IPS-NIHi11 (cell line): ENCODE measurements at regions not wholly inside any gene's neighbourhood (a gene's known extent, or its start where the extent isn't known, plus 50 kb on each side); places are given as distances from the start of the nearest gene placed in this dataset.
"Not testable (repeated sequence)": the region's sequence is repeated elsewhere in the genome, so short reads cannot be mapped to it uniquely, and the experiment has no call there.

Experiments used
- DNase-seq: peaks from one replicate; pipeline ENCODE4 v3.0.0; 2012; ENCODE audit warnings: mixed read lengths, low spot score

DNA sequence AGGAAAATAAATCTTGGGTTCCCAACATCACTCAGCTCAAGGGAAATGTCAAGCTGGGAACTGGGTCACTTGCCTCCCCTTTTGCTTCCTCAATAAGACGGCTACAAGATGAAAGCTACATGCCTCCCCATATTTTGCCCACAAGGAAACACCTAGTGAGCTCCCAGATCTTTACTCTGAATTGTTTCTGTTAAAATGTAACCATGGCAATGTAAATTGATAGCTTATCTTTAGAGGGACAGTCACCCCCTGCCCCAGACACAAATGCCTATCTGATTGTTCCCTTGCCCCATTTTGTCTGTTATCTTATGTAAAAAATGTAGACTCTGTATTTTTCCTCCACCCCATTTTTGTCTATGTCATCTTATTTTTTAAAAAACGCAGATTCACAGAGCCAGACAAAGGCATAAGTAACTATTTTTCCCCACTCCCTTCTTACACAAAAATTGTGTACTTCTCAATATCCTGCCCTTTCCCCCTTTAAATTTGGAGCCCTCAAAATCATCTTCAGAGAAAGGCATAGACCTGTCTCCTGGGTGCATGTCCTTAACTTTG is 288.7 kb upstream of the ERCC4 start:
- no peak for DNase-seq

DNA sequence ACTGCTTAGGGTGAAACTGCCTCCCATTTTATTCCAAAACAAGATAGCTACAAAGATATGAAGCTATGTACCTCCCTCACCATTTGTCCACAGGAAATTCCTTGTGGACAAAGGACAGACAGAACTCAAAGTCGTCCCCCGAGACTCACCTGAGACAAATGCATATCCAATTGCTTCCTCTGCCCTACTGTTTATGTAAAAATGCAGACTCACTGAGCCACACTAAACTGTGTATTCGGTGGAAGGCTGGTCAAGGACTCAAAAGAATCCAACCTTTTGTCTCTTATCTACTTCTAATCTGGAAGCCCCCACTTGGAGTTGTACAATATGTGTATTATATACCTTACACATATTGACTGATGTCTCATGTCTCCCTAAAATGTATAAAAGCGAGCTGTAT is 288.0 kb upstream of the ERCC4 start:
- no peak for DNase-seq

DNA sequence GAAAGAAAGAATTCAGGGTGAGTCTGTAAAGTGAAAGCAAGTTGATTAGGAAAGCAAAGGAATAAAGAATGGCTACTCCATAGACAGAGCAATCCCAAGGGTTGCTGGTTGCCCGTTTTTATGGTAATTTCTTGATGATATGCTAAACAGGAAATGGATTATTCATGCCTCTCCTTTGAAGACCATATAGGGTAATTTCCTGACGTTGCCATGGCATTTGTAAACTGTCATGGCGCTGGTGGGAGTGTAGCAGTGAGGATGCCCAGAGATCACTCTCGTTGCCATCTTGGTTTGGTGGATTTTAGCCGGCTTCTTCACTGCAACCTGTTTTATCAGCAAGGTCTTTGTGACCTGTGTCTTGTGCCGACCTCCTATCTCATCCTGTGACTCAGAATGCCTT is 287.4 kb upstream of the ERCC4 start:
- DNase-seq = not testable (repeated sequence)

DNA sequence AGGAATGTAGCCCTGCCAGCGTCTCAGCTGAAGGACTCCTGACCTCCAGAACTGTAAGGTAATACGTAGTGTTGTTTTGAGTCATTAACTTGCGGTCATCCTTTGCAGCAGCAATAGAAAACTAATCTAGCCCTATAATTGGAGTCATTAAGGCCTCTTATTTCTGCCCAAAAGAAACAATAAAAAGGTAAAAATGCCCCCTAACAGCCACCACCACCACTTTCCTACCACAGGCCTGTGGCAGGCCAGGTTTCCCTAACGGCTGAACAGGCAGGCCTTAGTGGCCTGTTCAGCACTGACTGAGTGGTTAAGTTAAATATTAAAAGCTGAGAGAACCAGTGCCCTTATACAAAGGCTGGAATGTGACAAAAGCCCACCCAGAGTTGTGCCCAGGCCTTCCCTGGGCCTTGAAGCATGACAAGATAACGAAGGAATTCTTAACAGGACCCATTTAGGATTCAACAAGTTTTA is 286.5 kb upstream of the ERCC4 start:
- no peak for DNase-seq

DNA sequence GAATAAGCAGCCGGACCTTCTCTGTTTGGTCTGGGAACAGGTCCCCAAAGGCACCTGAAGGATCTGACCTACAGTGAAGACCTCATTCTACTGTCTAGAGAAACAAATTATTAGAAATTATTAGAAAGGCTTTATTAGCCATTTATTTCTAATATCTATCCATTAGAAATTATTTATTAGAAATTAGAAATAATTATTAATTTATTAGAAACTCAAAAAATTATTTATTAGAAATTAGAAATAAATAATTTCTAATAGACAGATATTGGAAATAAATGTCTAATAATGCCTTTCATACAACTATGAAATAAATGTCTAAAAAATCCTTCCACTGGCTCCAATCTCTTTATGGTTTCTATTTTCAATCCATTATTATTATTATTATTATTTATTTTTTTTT is 285.7 kb upstream of the ERCC4 start:
- DNase-seq = no peak

DNA sequence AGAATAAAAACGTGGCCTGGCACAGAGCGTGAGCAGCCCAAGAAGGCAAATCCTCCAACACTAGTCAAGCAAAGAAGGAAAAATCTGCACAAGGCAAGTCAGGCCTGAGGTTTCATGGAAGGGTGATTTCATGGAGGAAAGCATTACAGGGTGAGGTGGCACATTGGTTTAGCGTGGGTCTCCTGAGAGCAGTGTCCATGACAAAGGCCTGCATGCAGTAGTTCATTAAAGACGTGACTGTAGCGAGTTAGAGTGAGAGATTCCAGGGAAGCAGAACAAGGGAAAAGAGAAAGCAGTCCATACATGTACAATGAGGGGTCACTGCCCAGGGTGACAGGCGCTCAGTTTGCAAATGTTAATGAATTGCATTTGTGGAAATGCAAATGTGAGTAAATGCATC is 285.0 kb upstream of the ERCC4 start:
- no peak for DNase-seq

DNA sequence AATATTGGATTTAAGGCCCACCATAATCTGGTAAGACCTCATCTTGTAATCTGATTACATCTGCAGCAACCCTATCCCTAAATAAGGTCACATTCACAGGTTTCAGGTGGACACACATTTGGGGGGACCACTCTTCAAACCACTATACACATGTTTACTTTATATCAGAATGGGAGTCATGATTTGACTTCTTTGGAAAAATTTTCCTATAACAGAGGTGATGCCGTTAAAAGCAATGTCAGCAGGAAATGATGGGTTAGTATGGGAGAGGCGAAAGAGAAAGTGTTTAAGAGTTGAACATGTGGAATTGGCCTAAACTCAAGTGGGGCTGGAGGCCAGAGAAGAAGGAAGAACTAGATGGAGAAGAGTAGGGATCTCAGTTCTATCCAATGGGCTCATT is 281.7 kb upstream of the ERCC4 start:
- no peak for DNase-seq

DNA sequence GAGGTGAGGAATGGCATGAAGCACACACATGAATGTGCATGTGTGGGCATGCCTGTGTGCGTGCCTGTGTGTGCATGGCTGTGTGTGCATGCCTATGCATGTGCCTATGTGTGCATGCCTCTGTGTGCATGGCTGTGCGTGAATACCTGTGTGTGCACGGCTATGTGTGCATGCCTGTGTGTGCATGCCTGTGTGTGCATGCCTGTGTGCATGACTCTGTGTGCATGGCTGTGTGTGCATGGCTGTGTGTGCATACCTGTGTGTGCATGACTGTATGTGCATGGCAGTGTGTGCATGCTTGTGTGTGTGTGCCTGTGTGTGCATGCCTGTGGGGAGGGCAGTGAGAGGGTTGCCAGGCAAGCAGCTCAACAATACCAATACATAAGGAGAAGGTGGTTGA is 276.5 kb upstream of the ERCC4 start:
- no peak for DNase-seq

DNA sequence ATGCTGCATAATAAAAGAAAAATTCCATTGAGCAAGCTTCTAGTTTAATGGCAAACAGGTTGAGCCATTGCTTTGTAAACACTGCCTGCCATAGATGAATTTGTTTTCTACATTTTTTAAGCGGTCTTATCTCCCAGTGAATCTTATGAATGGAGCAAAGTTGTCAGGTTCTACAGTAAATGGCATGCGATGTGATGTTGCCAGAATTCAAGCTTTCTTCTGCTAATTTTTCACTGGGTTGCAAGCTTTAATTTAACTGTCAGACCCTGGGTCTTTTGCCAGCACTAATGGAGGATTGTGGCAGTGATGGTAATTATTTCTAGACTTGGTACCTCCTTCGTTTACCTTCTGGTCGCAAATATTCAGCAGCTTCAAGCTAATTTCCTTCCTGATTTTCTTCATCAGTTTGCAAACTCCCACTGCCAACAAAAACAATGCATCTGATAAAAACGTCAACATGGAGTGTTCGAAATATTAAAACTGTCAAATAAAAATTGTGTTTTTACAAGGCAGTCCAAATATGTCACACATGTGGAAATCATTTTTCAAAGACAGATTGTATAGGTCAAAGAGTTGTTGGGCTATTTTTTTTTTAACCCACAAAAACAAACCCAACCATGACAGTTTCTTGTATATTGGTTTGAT is 274.2 kb upstream of the ERCC4 start:
- DNase-seq = no peak

DNA sequence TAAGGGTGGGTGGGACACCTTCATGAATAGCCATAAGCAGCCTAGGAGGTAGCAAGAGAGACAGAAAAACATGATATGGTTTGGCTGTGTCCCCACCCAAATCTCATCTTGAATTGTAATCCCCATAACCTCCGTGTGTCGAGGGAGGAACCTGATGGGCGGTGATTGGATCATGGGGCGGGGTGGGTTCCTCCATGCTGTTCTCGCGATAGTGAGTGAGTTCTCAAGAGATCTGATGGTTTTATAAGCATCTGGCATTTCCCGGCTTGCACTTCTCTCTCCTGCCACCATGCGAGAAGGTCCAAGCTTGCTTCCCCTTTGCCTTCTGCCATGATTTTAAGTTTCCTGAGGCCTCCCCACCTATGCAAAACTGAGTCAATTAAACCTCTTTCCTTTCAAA is 259.1 kb upstream of the ERCC4 start:
- no peak for DNase-seq

DNA sequence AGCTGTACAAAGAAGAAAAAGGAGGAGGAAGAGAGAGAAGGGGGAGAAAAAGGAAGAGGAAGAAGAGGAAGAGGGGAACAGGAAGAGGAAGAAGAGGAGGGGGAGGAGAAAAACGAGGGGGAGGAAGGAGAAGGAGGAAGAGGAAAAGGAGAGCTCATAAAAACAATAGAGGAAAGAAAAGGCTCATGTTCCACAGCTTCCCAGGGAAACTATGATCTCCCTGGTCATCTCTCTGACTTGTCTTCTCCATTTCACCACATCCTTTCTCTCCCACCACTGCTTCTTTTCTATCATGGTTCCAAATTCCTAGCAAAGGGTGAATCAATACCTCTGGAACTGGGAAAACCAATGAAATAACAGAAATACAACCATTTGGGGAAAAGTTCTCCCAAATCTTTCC is 254.1 kb upstream of the ERCC4 start:
- DNase-seq = no peak

DNA sequence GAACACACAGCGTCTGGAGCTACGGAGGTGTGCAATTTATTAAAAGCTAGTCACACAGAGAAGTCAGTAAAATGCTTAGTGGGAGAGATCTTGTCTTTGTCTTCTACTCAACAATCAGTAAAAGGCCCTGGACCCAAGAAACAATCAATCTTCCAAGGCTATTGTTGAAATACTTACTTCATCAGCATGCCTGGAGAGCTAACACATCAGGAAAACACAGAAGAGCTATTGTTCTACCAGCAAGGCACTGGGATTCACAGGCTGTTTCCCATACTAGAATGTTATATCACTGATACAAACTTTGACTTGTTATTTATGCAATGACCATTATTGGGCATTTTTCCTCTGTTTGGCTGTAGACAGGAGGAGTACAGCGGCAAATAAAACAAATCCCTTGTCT is 247.8 kb upstream of the ERCC4 start:
- DNase-seq = no peak

DNA sequence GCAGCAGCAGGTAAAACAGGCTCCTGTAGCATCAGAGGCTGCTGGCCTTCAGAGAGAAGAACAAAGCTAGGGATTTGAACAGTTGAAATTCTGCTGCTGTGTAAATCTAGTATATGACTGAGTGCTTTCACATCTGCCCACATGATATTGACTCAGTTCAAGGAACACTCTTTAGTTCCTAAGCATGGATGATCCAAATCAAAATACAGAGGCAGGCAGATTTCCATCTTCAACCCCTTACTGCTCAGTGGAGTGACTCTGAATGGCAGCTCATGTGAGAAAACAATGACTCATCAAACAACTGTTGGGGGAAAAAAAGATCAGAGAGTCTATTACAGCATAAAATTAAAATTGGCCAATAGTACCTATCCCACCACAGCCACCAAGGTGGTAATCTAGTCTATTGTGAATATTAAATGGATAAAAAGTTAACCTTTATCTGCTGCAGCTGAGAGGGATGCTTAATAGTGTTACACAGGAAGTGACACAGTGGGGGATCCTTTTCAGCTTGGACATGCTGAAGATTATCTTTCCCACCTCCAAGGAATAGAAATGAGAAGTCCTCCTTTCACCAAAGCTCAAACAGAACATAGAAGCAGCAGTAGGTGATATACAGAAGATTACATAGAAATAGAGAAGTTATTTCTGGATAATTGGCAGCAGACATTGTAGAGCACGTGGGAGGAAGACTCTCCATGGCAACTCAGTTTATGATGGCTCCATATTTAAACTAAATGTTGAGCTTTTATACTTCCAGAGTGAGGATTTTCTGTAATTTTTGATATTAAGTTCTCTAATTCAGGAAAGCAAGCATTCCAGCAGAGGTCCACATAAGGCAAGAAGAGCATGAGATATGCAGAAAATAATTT is 239.7 kb upstream of the ERCC4 start:
- no peak for DNase-seq

DNA sequence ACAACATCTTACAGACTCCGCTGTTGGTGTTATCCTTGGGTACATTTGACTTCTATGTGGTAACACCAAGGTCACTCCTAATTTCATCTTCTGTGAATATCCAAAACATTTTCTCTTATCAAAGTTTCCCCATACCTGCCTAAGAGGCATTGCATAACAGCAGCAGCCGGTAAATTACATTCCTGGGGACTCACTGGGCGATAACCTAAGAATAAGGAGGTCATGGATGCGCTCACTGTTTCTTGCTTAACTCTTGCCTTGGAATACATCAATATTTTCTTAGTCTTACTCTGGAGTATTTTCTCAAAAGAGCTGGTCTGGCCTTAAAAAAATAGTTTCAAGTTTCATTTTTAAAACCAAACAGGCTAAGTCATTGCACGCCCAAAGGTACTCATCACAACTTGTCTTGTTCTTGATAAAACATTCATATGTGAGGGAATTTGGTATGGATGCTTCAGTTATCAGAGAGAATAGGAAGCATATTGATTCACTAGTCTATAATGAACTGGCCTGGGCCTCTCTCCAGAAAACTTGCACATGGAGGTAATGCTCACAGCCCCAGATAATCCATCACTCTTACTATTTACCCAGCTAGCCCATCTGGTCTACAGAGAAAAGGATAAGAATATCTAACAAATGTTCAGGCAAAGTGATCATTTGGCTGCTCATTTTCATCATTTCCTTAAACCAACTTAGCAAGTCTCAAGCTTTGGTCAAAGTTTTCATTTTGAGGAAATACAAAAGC is 235.0 kb upstream of the ERCC4 start:
- DNase-seq = no peak

DNA sequence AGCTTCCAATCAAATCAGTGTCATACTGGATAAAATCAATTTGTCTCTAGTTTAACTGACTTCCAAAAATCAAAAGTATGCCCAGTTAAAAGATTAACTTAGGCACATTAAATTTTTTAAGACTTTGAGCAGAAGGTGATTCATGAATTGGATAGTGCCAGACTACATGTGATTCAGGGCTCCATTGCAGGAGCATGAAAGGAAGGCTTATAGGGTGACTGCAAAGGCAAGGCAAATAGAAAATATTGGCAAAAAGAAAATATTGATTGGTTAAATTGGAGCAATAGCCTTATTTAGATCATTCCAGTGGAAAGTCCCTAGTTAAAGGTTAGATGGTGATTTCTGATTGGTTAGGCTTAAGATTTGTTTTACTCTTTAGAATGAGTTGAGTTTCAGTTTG is 223.9 kb upstream of the ERCC4 start:
- DNase-seq = no peak

DNA sequence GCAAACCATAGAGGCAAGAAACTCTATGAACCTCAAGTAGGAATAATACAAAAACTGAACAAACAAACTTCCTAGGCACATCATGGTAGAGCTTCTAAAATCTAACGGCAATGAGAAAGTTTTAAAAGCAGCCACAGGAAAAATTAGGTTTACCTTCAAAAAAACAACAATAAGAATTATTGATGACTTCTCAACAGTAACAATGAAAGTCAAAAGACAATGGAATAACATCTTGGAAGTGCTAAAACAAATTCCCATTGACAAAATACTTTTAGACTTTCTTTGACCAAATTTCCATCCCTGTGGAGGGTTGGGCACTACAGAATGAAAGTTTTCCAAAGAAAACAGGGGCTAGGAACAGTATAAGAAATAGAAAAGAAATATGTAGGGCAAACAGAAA is 222.9 kb upstream of the ERCC4 start:
- DNase-seq = no peak

DNA sequence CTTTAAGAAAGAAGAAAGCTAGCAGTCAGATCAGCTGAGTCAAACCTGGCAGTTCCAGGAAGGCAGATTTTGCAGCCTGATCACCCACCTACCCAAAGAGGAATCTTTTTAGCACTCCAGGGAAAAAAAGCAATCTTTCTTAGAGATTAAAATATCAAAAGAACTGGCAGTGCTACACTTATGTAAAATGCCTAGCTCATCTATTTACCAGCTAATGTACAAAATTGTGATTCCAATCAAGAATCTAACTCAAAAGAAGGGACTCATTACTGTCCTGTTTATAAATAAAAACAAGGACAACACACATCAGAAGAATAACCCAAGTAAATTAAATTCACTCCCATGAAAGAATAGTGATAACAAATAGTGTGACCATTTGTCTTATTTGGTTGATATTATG is 222.4 kb upstream of the ERCC4 start:
- DNase-seq = no peak

DNA sequence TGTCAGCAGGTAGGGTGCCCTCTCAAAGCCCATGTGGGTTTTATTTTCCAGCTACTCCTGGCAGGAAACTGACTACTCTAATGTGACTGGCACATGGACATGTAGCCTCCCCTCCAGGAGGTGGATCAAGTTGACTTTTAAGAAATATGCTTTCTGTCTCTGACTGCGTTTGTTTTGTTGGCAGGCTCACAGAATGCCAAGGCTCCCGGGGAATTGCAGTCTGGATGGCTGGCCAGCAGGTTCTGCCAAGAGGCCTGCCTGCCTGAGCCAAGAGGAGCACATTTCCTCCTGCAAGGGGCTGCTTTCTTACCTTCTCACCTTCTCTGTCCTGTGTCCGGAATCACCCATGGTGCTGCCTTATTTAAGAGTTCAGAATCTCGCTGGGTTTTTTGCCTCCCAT is 217.3 kb upstream of the ERCC4 start:
- DNase-seq = no peak

DNA sequence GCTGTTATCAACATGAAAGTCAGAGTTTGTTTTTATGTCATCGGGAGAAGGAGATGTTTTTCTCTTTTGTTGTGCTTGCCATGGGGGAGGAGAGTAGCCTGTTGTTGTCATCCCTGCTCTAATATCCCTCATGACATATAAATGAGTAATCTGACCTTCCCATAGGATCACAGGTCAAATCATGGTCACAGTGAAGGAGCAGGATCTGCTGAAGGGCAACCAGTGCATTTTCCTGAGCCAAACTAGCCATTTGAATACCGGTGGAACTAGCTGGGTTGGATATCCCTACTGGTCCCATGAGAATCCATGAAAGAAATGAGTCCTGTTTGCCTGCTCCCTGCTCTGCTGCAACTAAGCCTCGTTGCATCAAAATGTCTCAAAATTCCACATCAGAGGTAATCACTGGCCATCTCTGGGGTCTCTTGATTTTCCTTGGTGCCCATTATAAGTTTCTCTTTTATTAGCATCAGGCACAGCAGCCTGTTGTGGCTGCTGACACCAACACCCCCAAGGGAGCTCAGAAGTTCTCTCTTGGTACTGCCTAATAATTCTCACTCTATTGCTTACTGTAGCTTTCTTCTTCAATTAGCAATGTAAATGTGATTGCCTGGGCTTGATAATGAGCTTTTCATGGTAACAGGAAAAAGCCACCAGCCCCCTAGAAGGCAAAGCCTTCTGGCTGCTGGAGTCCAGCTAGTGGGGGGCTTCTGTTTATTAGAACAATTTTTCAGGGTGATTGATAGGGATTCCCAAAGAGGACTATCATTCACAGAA is 211.4 kb upstream of the ERCC4 start:
- no peak for DNase-seq

DNA sequence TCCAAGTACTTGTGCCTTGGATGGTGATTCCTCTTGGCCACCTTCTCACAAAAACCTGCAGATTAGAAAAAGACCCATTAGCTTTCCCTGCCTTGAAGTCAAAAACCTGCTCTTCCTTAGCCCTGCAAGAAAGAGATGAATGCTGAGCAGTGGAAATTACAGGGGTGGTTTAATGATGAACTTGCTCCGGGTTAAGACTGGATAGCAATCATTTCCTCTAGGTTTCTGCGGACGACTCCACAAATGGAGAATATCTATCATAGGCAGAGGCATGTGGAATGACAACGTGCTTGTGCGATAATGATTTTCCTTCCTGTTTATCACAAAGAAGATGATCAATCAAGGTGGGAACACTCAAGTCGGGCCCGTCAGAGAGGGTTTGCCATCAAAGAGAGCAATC is 201.2 kb upstream of the ERCC4 start:
- no peak for DNase-seq

DNA sequence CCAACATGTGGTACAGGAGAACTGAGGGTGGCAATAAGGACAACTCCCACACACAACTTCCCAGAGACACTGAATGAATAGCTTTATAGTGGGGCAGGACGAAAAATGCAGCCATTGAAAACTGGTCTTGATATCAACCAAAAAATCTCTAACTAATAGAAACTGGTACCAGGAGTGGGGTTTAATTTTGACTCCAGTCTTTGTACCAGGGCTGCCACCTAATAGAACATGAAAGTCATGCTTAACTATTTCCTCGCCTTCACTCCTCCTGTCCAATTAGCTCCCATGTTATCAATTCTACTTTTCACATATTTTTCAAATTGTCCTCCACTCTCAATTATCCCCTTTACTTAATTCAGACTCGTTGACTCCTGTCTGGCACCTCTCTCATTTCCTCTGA is 192.0 kb upstream of the ERCC4 start:
- no peak for DNase-seq

DNA sequence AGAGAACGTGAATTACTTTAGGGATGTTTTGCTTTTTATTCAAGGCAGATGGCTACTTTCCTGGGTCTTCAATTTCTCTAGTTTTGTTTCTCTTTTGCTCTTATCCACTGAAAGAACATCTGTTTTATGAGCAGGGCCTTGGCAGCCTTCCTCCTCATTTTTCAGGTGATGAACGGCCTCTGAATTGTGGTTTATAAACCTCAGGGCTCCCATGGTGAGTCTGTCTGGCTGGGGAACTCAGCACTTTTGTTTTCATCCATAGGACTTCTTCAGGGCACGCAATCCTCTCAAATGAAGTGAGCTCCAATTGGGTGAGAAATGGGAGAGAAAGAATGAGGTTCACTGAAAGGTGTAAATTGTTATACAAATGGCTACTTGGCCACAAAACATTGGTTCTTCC is 186.4 kb upstream of the ERCC4 start:
- DNase-seq = no peak
